ENCODE measurements at regions not wholly inside any gene's neighbourhood (a gene's known extent, or its start where the extent isn't known, plus 50 kb on each side); places are given as distances from the start of the nearest gene placed in this dataset.

- H3K4me3 ChIP-seq (ENCODE audit: low read depth in 1 of 2, low read length in 1 of 2), result no peak overlapping the region
- no peaks in the 10 kb centered on the region for H3K9me3 ChIP-seq
- no peak overlapping the region for H3K27ac ChIP-seq
- no peaks in the 10 kb centered on the region for H3K36me3 ChIP-seq
- no peak for TF ChIP-seq CTCF (IDR thresholded peaks at IDR 0.05)
- no peaks in the 10 kb centered on the region for H3K4me1 ChIP-seq (ENCODE audit: control insufficient read depth in 1 of 2, insufficient read depth in 1 of 2, low read depth in 1 of 2, low read length in 1 of 2)
- H3K27me3 ChIP-seq, result peaks cover 88% of the 10 kb centered on the region
Measured at GRCh38 chr14:101459551-101459900, 101.8 kb upstream of the DIO3 start.

GRCh38 chr14:101460521-101460920, 100.8 kb upstream of the DIO3 start:
- H3K27me3 ChIP-seq, result peaks cover 78% of the 10 kb centered on the region
- no peak for TF ChIP-seq CTCF (IDR thresholded peaks at IDR 0.05)
- no peak overlapping the region for H3K4me3 ChIP-seq (ENCODE audit: low read depth in 1 of 2, low read length in 1 of 2)
- H3K9me3 ChIP-seq, result no peaks in the 10 kb centered on the region
- H3K27ac ChIP-seq, result no peak overlapping the region
- H3K36me3 ChIP-seq, result no peaks in the 10 kb centered on the region
- no peaks in the 10 kb centered on the region for H3K4me1 ChIP-seq (ENCODE audit: control insufficient read depth in 1 of 2, insufficient read depth in 1 of 2, low read depth in 1 of 2, low read length in 1 of 2)

GRCh38 chr14:101460986-101461750, 100.1 kb upstream of the DIO3 start:
- Histone ChIP-seq H3K27me3 (peaks cover 72% of the 10 kb centered on the region), H3K4me1 (ENCODE audit: control insufficient read depth in 1 of 2, insufficient read depth in 1 of 2, low read depth in 1 of 2, low read length in 1 of 2) (no peaks in the 10 kb centered on the region), H3K4me3 (ENCODE audit: low read depth in 1 of 2, low read length in 1 of 2) (no peak overlapping the region), H3K36me3 (no peaks in the 10 kb centered on the region), H3K27ac (no peak overlapping the region), H3K9me3 (no peaks in the 10 kb centered on the region)
- no peak for TF ChIP-seq CTCF (IDR thresholded peaks at IDR 0.05)

GRCh38 chr14:101461891-101462290, 99.4 kb upstream of the DIO3 start:
- Histone ChIP-seq H3K9me3 (no peaks in the 10 kb centered on the region), H3K27ac (no peak overlapping the region), H3K27me3 (peaks cover 65% of the 10 kb centered on the region), H3K4me3 (ENCODE audit: low read depth in 1 of 2, low read length in 1 of 2) (no peak overlapping the region), H3K4me1 (ENCODE audit: control insufficient read depth in 1 of 2, insufficient read depth in 1 of 2, low read depth in 1 of 2, low read length in 1 of 2) (no peaks in the 10 kb centered on the region), H3K36me3 (no peaks in the 10 kb centered on the region)
- TF ChIP-seq CTCF (IDR thresholded peaks at IDR 0.05), result no peak

GRCh38 chr14:101462726-101463565, 98.3 kb upstream of the DIO3 start:
- H3K27ac ChIP-seq, result no peak overlapping the region
- H3K27me3 ChIP-seq, result peaks cover 54% of the 10 kb centered on the region
- no peaks in the 10 kb centered on the region for H3K4me1 ChIP-seq (ENCODE audit: control insufficient read depth in 1 of 2, insufficient read depth in 1 of 2, low read depth in 1 of 2, low read length in 1 of 2)
- H3K9me3 ChIP-seq, result no peaks in the 10 kb centered on the region
- no peaks in the 10 kb centered on the region for H3K36me3 ChIP-seq
- no peak for TF ChIP-seq CTCF (IDR thresholded peaks at IDR 0.05)
- H3K4me3 ChIP-seq (ENCODE audit: low read depth in 1 of 2, low read length in 1 of 2), result no peak overlapping the region
